H1 (cell line): ENCODE measurements at regions not wholly inside any gene's neighbourhood (a gene's known extent, or its start where the extent isn't known, plus 50 kb on each side); places are given as distances from the start of the nearest gene placed in this dataset.
"Not testable (repeated sequence)": the region's sequence is repeated elsewhere in the genome, so short reads cannot be mapped to it uniquely, and the experiment has no call there.

Source experiments
- CTCF ChIA-PET: fragments of 300-600 bp; sonication (Branson Sonifier 250); formaldehyde crosslinking; loops from one replicate; lab custom pipeline; 2021; ENCODE audit not compliant: partially characterized antibody; lab: Charles Lee
- POLR2A ChIA-PET: fragments of 300-600 bp; sonication (Branson Sonifier 250); formaldehyde crosslinking; loops from one replicate; lab custom pipeline; 2021; ENCODE audit warnings: inconsistent platforms; ENCODE audit not compliant: partially characterized antibody; lab: Charles Lee
- DNase-seq, 2 experiments: peaks; one replicate each; pipeline versions ENCODE4 v3.0.0 to v3.0.0-alpha.2; 2010 to 2022; ENCODE audit warnings: low spot score in 2 of 2, low read depth in 1 of 2, mixed read lengths in 1 of 2
- FAIRE-seq: peaks from 2 replicates; lab custom pipeline; 2011; peaks lifted over from hg19 to GRCh38; lab: Jason Lieb, UNC
- H2AFZ ChIP-seq: 2 replicates; pipeline ENCODE4 v1.8.1; 2012; ENCODE audit warnings: low read length, inconsistent platforms
- H2AK5ac ChIP-seq: 2 replicates; pipeline ENCODE4 v1.6.1; 2013; ENCODE audit warnings: low read depth, low read length
- H2BK120ac ChIP-seq: replicated peaks from 2 replicates; pipeline ENCODE3; 2013; ENCODE audit warnings: low read depth, low read length, inconsistent platforms
- H2BK12ac ChIP-seq: 2 replicates; pipeline ENCODE4 v1.6.1; 2013; ENCODE audit warnings: low read depth, low read length
- H2BK15ac ChIP-seq: 2 replicates; pipeline ENCODE4 v1.6.1; 2013; ENCODE audit warnings: low read length
- H2BK20ac ChIP-seq: 2 replicates; pipeline ENCODE4 v1.6.1; 2013; ENCODE audit warnings: low read length
- H2BK5ac ChIP-seq: 2 replicates; pipeline ENCODE4 v1.6.1; 2013; ENCODE audit warnings: low read depth, low read length
- H3K14ac ChIP-seq: 2 replicates; pipeline ENCODE4 v1.6.1; 2013; ENCODE audit warnings: inconsistent platforms; ENCODE audit not compliant: insufficient read length
- H3K18ac ChIP-seq: 2 replicates; pipeline ENCODE4 v1.6.1; 2013; ENCODE audit warnings: low read length; ENCODE audit errors: extremely low read depth
- H3K23ac ChIP-seq: 2 replicates; pipeline ENCODE4 v1.6.1; 2013; ENCODE audit warnings: inconsistent platforms; ENCODE audit not compliant: insufficient read length
- H3K23me2 ChIP-seq: 2 replicates; pipeline ENCODE4 v1.6.1; 2013; ENCODE audit warnings: low read depth, low read length
- H3K27ac ChIP-seq: 2 replicates; pipeline ENCODE4 v1.6.1; 2011; ENCODE audit warnings: low read depth, low read length, inconsistent platforms
- H3K27me3 ChIP-seq, 4 experiments: replicated peaks in 1 of 4; 1 replicate in 1 of 4; 2 replicates in 3 of 4; pipeline versions ENCODE4 v1.6.1 to v1.8.1; 2011 to 2013; ENCODE audit warnings: low read length in 3 of 4, mild to moderate bottlenecking in 3 of 4, inconsistent platforms in 2 of 4, mixed read lengths in 2 of 4, moderate library complexity in 1 of 4; ENCODE audit not compliant: control insufficient read depth in 3 of 4, insufficient read depth in 3 of 4; ENCODE audit errors: extremely low read depth in 1 of 4
- H3K36me3 ChIP-seq, 4 experiments: 2 replicates each; pipeline versions ENCODE4 v1.6.1 to v1.8.1; 2011 to 2013; ENCODE audit warnings: mild to moderate bottlenecking in 4 of 4, low read length in 3 of 4, moderate library complexity in 2 of 4, control low read depth in 1 of 4, inconsistent platforms in 1 of 4; ENCODE audit not compliant: insufficient read depth in 4 of 4, control insufficient read depth in 2 of 4
- H3K4ac ChIP-seq: replicated peaks from 2 replicates; pipeline ENCODE3; 2013; ENCODE audit warnings: low read length, low read depth, mixed read lengths, inconsistent platforms; ENCODE audit not compliant: insufficient read length
- H3K4me1 ChIP-seq, 4 experiments: replicated peaks in 1 of 4; 1 replicate in 1 of 4; 2 replicates in 3 of 4; pipeline versions ENCODE4 v1.6.1 to v1.8.1; 2011 to 2013; ENCODE audit warnings: low read length in 3 of 4, inconsistent platforms in 2 of 4, mixed read lengths in 1 of 4; ENCODE audit not compliant: insufficient read depth in 4 of 4, control insufficient read depth in 3 of 4
- H3K4me2 ChIP-seq, 2 experiments: 2 replicates each; pipeline versions ENCODE4 v1.6.1 to v1.8.1; 2011 to 2013; ENCODE audit warnings: low read depth in 2 of 2, low read length in 2 of 2, control low read depth in 1 of 2, inconsistent platforms in 1 of 2, mild to moderate bottlenecking in 1 of 2; ENCODE audit not compliant: insufficient read depth in 1 of 2
- H3K4me3 ChIP-seq, 4 experiments: fragments of 200-600, 300-600 bp in 1 of 4; sonication (generic), shearing (Covaris generic), sonication (Bioruptor Twin) in 1 of 4; 2 replicates each; pipeline versions ENCODE4 v1.5.1 to v1.8.1; 2011 to 2016; ENCODE audit warnings: low read length in 4 of 4, low read depth in 3 of 4, control low read depth in 2 of 4, inconsistent platforms in 2 of 4, mild to moderate bottlenecking in 2 of 4, mixed read lengths in 1 of 4, moderate library complexity in 1 of 4; ENCODE audit not compliant: insufficient read depth in 2 of 4; ENCODE audit errors: extremely low read depth in 1 of 4
- H3K56ac ChIP-seq: replicated peaks from 2 replicates; pipeline ENCODE3; 2013; ENCODE audit warnings: low read depth, mild to moderate bottlenecking, mixed read lengths, low read length, inconsistent platforms; ENCODE audit not compliant: insufficient read length
- H3K79me1 ChIP-seq: 2 replicates; pipeline ENCODE4 v1.6.1; 2013; ENCODE audit warnings: low read depth, low read length, control low read depth
- H3K79me2 ChIP-seq, 2 experiments: 2 replicates each; pipeline versions ENCODE4 v1.6.1 to v1.8.1; 2012 to 2013; ENCODE audit warnings: low read length in 2 of 2, mild to moderate bottlenecking in 2 of 2, inconsistent platforms in 1 of 2; ENCODE audit not compliant: insufficient read depth in 2 of 2, control insufficient read depth in 1 of 2
- H3K9ac ChIP-seq, 4 experiments: replicated peaks in 1 of 4; 1 replicate in 1 of 4; 2 replicates in 3 of 4; pipeline versions ENCODE4 v1.6.1 to v1.8.1; 2011 to 2013; ENCODE audit warnings: low read depth in 3 of 4, low read length in 3 of 4, control low read depth in 2 of 4, mild to moderate bottlenecking in 2 of 4, moderate library complexity in 2 of 4, inconsistent platforms in 1 of 4; ENCODE audit errors: extremely low read depth in 1 of 4
- H3K9me3 ChIP-seq, 2 experiments: 2 replicates each; pipeline versions ENCODE4 v1.6.1 to v1.8.1; 2012 to 2013; ENCODE audit warnings: mild to moderate bottlenecking in 2 of 2, moderate library complexity in 2 of 2, control low read depth in 1 of 2, inconsistent platforms in 1 of 2, low read depth in 1 of 2, low read length in 1 of 2, mixed read lengths in 1 of 2; ENCODE audit not compliant: insufficient read depth in 2 of 2
- H4K20me1 ChIP-seq, 2 experiments: replicated peaks in 1 of 2; 2 replicates each; pipeline versions ENCODE3 to v1.8.1; 2011 to 2013; ENCODE audit warnings: inconsistent platforms in 2 of 2, low read length in 2 of 2, mild to moderate bottlenecking in 1 of 2; ENCODE audit not compliant: insufficient read depth in 2 of 2, control insufficient read depth in 1 of 2
- H4K5ac ChIP-seq: 2 replicates; pipeline ENCODE4 v1.6.1; 2013; ENCODE audit warnings: low read length, low read depth, mixed read lengths, inconsistent platforms; ENCODE audit not compliant: insufficient read length
- H4K8ac ChIP-seq: 2 replicates; pipeline ENCODE4 v1.8.0; 2013; ENCODE audit warnings: mild to moderate bottlenecking, moderate library complexity, low read length, inconsistent platforms; ENCODE audit not compliant: insufficient read depth; ENCODE audit errors: extremely low read depth
- H4K91ac ChIP-seq: replicated peaks from 2 replicates; pipeline ENCODE3; 2013; ENCODE audit warnings: low read length, mixed read lengths, inconsistent platforms; ENCODE audit not compliant: insufficient read length
- WGBS, 2 experiments: shearing (Covaris generic) in 1 of 2; methylation state at CpG; one replicate each; pipeline versions ENCODE4 v1.1.6 to v1.1.7; 2013 to 2015; ENCODE audit warnings: low lambda C conversion rate in 2 of 2, mixed read lengths in 2 of 2, inconsistent platforms in 1 of 2, low coverage in 1 of 2, missing lambda C conversion rate in 1 of 2; ENCODE audit not compliant: insufficient replicate concordance in 2 of 2, insufficient coverage in 1 of 2, insufficient read length in 1 of 2; ENCODE audit errors: extremely low coverage in 1 of 2, missing lambda C conversion rate in 1 of 2; 5-methylcytosine and 5-hydroxymethylcytosine counted together

GRCh38 chr21:27930108-27930767, 963.4 kb upstream of the ADAMTS5 start:
- DNase-seq, H3K4me1 ChIP-seq, H3K27ac ChIP-seq, H3K9ac ChIP-seq, H2AK5ac ChIP-seq, FAIRE-seq, POLR2A ChIA-PET, H3K56ac ChIP-seq, H4K8ac ChIP-seq, H3K23ac ChIP-seq, H4K5ac ChIP-seq, H2BK5ac ChIP-seq, H3K9me3 ChIP-seq, H4K91ac ChIP-seq, CTCF ChIA-PET, H3K79me2 ChIP-seq, H2BK20ac ChIP-seq, H3K79me1 ChIP-seq, H3K4ac ChIP-seq, H3K14ac ChIP-seq, H3K4me3 ChIP-seq, H3K27me3 ChIP-seq, H3K18ac ChIP-seq, H4K20me1 ChIP-seq, H3K23me2 ChIP-seq, H2BK12ac ChIP-seq, H3K4me2 ChIP-seq, H2BK120ac ChIP-seq, H2AFZ ChIP-seq, H2BK15ac ChIP-seq, H3K36me3 ChIP-seq: not testable (repeated sequence)
- WGBS, 2 experiments, result no CpG with 5 or more reads among the region's 1 CpG

DNA sequence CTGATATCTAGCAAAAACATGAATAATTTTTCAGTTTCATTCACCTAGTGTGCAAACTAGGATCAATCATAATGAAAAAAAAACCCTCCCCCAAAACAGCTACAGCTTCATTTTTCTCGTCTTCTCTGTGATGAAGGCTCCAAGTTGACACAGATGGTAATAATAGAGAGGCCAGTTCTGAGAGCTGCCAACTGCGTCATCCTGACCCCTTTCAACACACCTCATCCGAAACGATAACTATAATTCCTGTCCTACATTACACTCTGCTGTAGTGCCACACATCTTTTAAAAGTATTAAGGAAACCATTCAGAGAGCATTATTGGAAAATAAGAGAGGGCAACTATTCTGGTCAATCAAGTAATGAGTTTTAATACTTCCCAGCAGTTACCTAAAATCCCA, 962.3 kb upstream of the ADAMTS5 start:
- H2BK20ac ChIP-seq, H3K9me3 ChIP-seq, H4K5ac ChIP-seq, H3K4me1 ChIP-seq, POLR2A ChIA-PET, H3K79me2 ChIP-seq, H4K8ac ChIP-seq, H3K4me3 ChIP-seq, H3K18ac ChIP-seq, H2BK15ac ChIP-seq, H2BK5ac ChIP-seq, H3K56ac ChIP-seq, H4K91ac ChIP-seq, H3K23me2 ChIP-seq, H3K79me1 ChIP-seq, H2AFZ ChIP-seq, H3K9ac ChIP-seq, H3K4me2 ChIP-seq, H2BK120ac ChIP-seq, H3K27me3 ChIP-seq, H3K23ac ChIP-seq, H2BK12ac ChIP-seq, DNase-seq, H4K20me1 ChIP-seq, H3K4ac ChIP-seq, H3K14ac ChIP-seq, H2AK5ac ChIP-seq, H3K36me3 ChIP-seq, CTCF ChIA-PET, H3K27ac ChIP-seq, FAIRE-seq: not testable (repeated sequence)
- WGBS, 2 experiments, result 93% methylated on average over 3 of the region's 4 CpGs; no CpG with 5 or more reads in 1 of the 2 experiments
